ENCODE measurements at regions not wholly inside any gene's neighbourhood (a gene's known extent, or its start where the extent isn't known, plus 50 kb on each side); places are given as distances from the start of the nearest gene placed in this dataset.

DNA sequence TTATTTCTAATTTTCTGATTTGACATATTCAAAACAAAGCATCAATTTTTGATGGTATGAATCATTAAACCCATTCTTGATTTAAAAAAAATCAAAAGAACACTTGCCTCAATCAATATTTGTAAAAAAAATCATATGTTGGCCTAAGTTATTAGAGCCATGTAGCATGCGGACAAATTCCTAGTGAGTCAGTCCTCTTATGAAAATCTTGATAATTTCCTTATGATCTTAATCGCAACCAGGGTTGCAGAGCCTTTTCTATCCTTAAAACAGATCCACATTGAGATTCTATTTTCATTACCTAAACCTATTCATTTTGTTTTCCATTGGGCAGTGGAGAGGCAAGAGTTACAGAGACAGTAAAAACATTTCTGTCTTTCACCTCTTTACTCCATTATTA lies 203.2 kb downstream of the ARL4A start:
- no peaks in the 10 kb centered on the region for H3K9me1 ChIP-seq (replicated peaks; ENCODE audit: control insufficient read depth, extremely low read depth, insufficient read depth, low read length)
- no peak overlapping the region for H3K4me2 ChIP-seq (ENCODE audit: insufficient read depth, low read length)
- H4K20me1 ChIP-seq (replicated peaks; ENCODE audit: control insufficient read depth, extremely low read depth, insufficient read depth, low read length) = no peaks in the 10 kb centered on the region
- no peaks in the 10 kb centered on the region for H3K9me3 ChIP-seq (replicated peaks; ENCODE audit: control insufficient read depth, insufficient read depth, low read length)
- TF ChIP-seq, protein P1, sequence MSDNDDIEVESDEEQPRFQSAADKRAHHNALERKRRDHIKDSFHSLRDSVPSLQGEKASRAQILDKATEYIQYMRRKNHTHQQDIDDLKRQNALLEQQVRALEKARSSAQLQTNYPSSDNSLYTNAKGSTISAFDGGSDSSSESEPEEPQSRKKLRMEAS (IDR thresholded peaks at IDR 0.05; ENCODE audit: insufficient read depth, insufficient read length) = no peak
- TF ChIP-seq MYC (IDR thresholded peaks at IDR 0.05; ENCODE audit: low read depth, low read length) (no peak), EZH2 (IDR thresholded peaks at IDR 0.05; ENCODE audit: borderline replicate concordance, low read depth, low read length, severe bottlenecking) (no peak), FOS (IDR thresholded peaks at IDR 0.05; ENCODE audit: borderline replicate concordance, insufficient read depth, low read length) (no peak), POLR2AphosphoS5 (IDR thresholded peaks at IDR 0.05; ENCODE audit: insufficient read depth, low read depth, low read length) (no peak), JUN (IDR thresholded peaks at IDR 0.05; ENCODE audit: borderline replicate concordance, insufficient read depth, insufficient read length, low read depth) (no peak), POLR2A (IDR thresholded peaks at IDR 0.05; ENCODE audit: low read depth, low read length) (no peak), GATA2 (IDR thresholded peaks at IDR 0.05; ENCODE audit: insufficient read depth, insufficient read length, low read depth, low read length) (no peak)
- TF ChIP-seq, protein P2, sequence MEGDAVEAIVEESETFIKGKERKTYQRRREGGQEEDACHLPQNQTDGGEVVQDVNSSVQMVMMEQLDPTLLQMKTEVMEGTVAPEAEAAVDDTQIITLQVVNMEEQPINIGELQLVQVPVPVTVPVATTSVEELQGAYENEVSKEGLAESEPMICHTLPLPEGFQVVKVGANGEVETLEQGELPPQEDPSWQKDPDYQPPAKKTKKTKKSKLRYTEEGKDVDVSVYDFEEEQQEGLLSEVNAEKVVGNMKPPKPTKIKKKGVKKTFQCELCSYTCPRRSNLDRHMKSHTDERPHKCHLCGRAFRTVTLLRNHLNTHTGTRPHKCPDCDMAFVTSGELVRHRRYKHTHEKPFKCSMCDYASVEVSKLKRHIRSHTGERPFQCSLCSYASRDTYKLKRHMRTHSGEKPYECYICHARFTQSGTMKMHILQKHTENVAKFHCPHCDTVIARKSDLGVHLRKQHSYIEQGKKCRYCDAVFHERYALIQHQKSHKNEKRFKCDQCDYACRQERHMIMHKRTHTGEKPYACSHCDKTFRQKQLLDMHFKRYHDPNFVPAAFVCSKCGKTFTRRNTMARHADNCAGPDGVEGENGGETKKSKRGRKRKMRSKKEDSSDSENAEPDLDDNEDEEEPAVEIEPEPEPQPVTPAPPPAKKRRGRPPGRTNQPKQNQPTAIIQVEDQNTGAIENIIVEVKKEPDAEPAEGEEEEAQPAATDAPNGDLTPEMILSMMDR (IDR thresholded peaks at IDR 0.05; ENCODE audit: extremely low read depth in 1 of 2, insufficient read depth in 1 of 2, low read depth in 1 of 2, low read length in 2 of 2) = no peak
- no peaks in the 10 kb centered on the region for H3K36me3 ChIP-seq (ENCODE audit: control insufficient read depth in 2 of 2, extremely low read depth in 1 of 2, insufficient read depth in 2 of 2, low read length in 2 of 2)
- H2AFZ ChIP-seq (ENCODE audit: low read depth, low read length) = no peak overlapping the region
- no peaks in the 10 kb centered on the region for H3K27me3 ChIP-seq (ENCODE audit: control insufficient read depth in 2 of 2, insufficient read depth in 2 of 2, low read length in 2 of 2)
- DNase-seq (ENCODE audit: low read depth, low spot score) (no peak), FAIRE-seq (no peak)
- intact Hi-C loops (cut with micrococcal nuclease) (no loop called here), dilution Hi-C loops (cut with MboI; ENCODE audit: extremely low pct_ligation_motif_present, low sequenced_read_pairs) (no loop called here)
- BruUV-seq (replicated peaks) = no TSS peak
- H3K9ac ChIP-seq (replicated peaks; ENCODE audit: extremely low read depth, insufficient read depth, low read length) = no peak overlapping the region
- H3K4me1 ChIP-seq (ENCODE audit: control insufficient read depth, extremely low read depth, insufficient read depth, low read length) = no peaks in the 10 kb centered on the region
- no peak overlapping the region for H3K4me3 ChIP-seq (replicated peaks in 1 of 3; ENCODE audit: insufficient read depth in 1 of 3, low read depth in 1 of 3, low read length in 3 of 3)
- ChIA-PET CTCF (interaction anchor here (0.9 to 1.4 kb wide), 2 partner anchors 14 to 225 kb away, joined by 3 read pairs; no protein-coding TSS in a partner anchor), POLR2A (no interaction called here)
- no peak overlapping the region for H3K27ac ChIP-seq (ENCODE audit: insufficient read depth, low read depth, low read length)
- no peaks in the 10 kb centered on the region for H3K79me2 ChIP-seq (ENCODE audit: control insufficient read depth, insufficient read depth, low read length)

All from endothelial cell of umbilical vein (primary cell).